ENCODE measurements at regions not wholly inside any gene's neighbourhood (a gene's known extent, or its start where the extent isn't known, plus 50 kb on each side); places are given as distances from the start of the nearest gene placed in this dataset.

- no peak for TF ChIP-seq CTCF (IDR thresholded peaks at IDR 0.05)
- H3K4me1 Mint-ChIP-seq: peaks cover 46% of the 10 kb centered on the region
- no peaks in the 10 kb centered on the region for H3K36me3 Mint-ChIP-seq (ENCODE audit: low read depth)
- DNase-seq: no peak
- H3K9me3 Mint-ChIP-seq: no peaks in the 10 kb centered on the region
- peaks cover 2% of the 10 kb centered on the region for H3K27me3 Mint-ChIP-seq (ENCODE audit: low read depth, poor library complexity)
- H3K4me3 Mint-ChIP-seq: no peak overlapping the region
- no peak overlapping the region for H3K27ac Mint-ChIP-seq
These were observed 222.9 kb upstream of the FN1 start for GRCh38 chr2:215658635-215659305.

DNA sequence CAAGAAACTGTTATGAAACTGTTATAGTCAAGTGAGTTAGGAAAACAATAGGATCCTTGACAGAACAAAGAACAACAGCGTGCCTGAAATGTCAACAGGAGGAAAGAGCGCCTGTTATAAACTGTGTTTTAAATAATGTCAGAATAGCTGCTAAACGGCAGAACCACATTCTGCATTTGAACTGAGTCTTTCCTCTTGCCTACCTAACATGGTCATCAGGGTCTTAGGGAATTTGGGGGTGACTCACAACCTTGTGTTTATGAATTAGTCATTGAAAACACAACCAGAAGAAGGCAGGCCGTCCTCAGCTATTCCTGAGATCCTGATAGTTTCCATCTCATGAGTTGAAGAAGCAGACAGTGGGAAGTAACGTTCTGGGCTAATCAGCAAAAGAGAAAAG, 222.0 kb upstream of the FN1 start:
- Mint-ChIP-seq H3K4me1 (peaks cover 42% of the 10 kb centered on the region), H3K4me3 (no peak overlapping the region), H3K27me3 (ENCODE audit: low read depth, poor library complexity) (peaks cover 2% of the 10 kb centered on the region), H3K36me3 (ENCODE audit: low read depth) (no peaks in the 10 kb centered on the region), H3K9me3 (no peaks in the 10 kb centered on the region), H3K27ac (no peak overlapping the region)
- no peak for DNase-seq
- no peak for TF ChIP-seq CTCF (IDR thresholded peaks at IDR 0.05)

- H3K27me3 Mint-ChIP-seq (ENCODE audit: low read depth, poor library complexity): no peaks in the 10 kb centered on the region
- H3K36me3 Mint-ChIP-seq (ENCODE audit: low read depth): no peaks in the 10 kb centered on the region
- peaks cover 19% of the 10 kb centered on the region for H3K4me1 Mint-ChIP-seq
- no peak overlapping the region for H3K27ac Mint-ChIP-seq
- TF ChIP-seq CTCF (IDR thresholded peaks at IDR 0.05): no peak
- no peak overlapping the region for H3K4me3 Mint-ChIP-seq
- peaks cover 4% of the 10 kb centered on the region for H3K9me3 Mint-ChIP-seq
- no peak for DNase-seq
These were observed 218.4 kb upstream of the FN1 start for GRCh38 chr2:215654148-215654819.

DNA sequence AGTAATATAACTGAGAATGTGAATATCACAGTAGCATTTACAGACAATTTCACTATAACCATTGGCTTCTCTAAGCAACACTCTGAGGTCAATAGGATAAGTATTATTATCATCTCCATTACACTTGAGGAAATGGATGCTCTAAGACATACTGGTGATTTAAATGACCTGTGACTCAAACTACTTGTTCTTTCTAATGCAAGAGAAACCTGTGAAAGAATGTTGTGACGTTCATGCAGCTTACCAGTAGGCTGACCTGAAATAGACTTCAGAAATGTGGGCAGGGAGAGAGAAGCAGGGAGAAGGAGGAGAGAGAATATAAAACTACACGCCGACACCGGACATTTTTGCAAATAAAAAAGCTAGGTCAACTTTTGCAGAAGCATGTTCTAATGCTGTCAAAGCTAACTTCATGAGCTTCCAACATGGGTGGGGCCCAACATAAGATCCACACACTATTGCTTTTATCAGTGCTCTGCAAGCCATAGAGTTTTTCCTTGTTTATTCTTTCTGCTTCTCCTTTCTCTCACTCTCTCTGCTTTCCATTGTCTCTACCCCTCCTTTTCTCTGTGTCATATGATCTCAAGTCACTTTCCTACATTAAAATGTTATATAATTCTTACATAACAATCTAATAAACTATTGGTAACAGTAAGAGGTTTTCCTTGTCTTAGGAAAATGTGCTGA, 217.6 kb upstream of the FN1 start:
- Mint-ChIP-seq H3K4me3 (no peak overlapping the region), H3K27me3 (ENCODE audit: low read depth, poor library complexity) (no peaks in the 10 kb centered on the region), H3K9me3 (peaks cover 4% of the 10 kb centered on the region), H3K36me3 (ENCODE audit: low read depth) (no peaks in the 10 kb centered on the region), H3K4me1 (peaks cover 19% of the 10 kb centered on the region), H3K27ac (no peak overlapping the region)
- TF ChIP-seq CTCF (IDR thresholded peaks at IDR 0.05): no peak
- DNase-seq: no peak

GRCh38 chr2:215652388-215652787, 216.5 kb upstream of the FN1 start:
- peaks cover 13% of the 10 kb centered on the region for H3K4me1 Mint-ChIP-seq
- DNase-seq: no peak
- no peak overlapping the region for H3K4me3 Mint-ChIP-seq
- H3K36me3 Mint-ChIP-seq (ENCODE audit: low read depth): no peaks in the 10 kb centered on the region
- peaks cover 4% of the 10 kb centered on the region for H3K9me3 Mint-ChIP-seq
- no peak for TF ChIP-seq CTCF (IDR thresholded peaks at IDR 0.05)
- H3K27me3 Mint-ChIP-seq (ENCODE audit: low read depth, poor library complexity): no peaks in the 10 kb centered on the region
- H3K27ac Mint-ChIP-seq: no peak overlapping the region

All from nephron progenitor cell (in vitro differentiated cells).